Left lung (tissue), 4 donors: ENCODE measurements at regions not wholly inside any gene's neighbourhood (a gene's known extent, or its start where the extent isn't known, plus 50 kb on each side); places are given as distances from the start of the nearest gene placed in this dataset.

Experiments used
- ATAC-seq: fragments of 200-7000 bp; cut with Tn5 transposase; one replicate; pipeline ENCODE4 v1.9.1; 2020; ENCODE audit warnings: moderate library complexity
- DNase-seq, 4 donors: peaks; one replicate each; pipeline ENCODE4 v3.0.0-alpha.2; 2013 to 2020
- H3K27ac ChIP-seq, 2 donors: fragments of 200-600 bp; sonication (generic) in 1 of 2; one replicate each; pipeline versions ENCODE4 v1.5.0 to v1.8.0; 2020 to 2021
- H3K27me3 ChIP-seq, 2 donors: fragments of 200-600 bp; sonication (generic) in 1 of 2; one replicate each; pipeline versions ENCODE4 v1.5.0 to v1.8.0; 2020 to 2021
- H3K36me3 ChIP-seq, 2 donors: fragments of 200-600 bp; sonication (generic) in 1 of 2; one replicate each; pipeline versions ENCODE4 v1.5.0 to v1.8.0; 2020 to 2021
- H3K4me1 ChIP-seq, 2 donors: fragments of 200-600 bp; one replicate each; pipeline ENCODE4 v1.8.0; 2021
- H3K4me3 ChIP-seq, 2 donors: fragments of 200-600 bp; sonication (generic) in 1 of 2; one replicate each; pipeline versions ENCODE4 v1.5.0 to v1.8.0; 2020 to 2021; ENCODE audit warnings: mild to moderate bottlenecking in 1 of 2
- H3K9me3 ChIP-seq, 2 donors: fragments of 200-600 bp; sonication (generic) in 1 of 2; one replicate each; pipeline versions ENCODE4 v1.5.0 to v1.8.0; 2020 to 2021
- intact Hi-C, 2 donors: fragments of 100-400 bp; cut with DNase I; formaldehyde crosslinking; loops; one replicate each; pipeline versions ENCODE4 v1.11.2 to v1.14.2; 2022
- TF ChIP-seq, protein P1 (sequence below), 2 donors: fragments of 200-600 bp; sonication (generic) in 1 of 2; IDR thresholded peaks; one replicate each; pipeline versions ENCODE4 v1.5.0 to v1.8.0; 2021; ENCODE audit warnings: antibody characterized with exemption in 2 of 2
- donor health status: DM: no; HTN: yes; CAD: no.
- donor health status: DM: no; HTN: no; CAD: no.

DNA sequence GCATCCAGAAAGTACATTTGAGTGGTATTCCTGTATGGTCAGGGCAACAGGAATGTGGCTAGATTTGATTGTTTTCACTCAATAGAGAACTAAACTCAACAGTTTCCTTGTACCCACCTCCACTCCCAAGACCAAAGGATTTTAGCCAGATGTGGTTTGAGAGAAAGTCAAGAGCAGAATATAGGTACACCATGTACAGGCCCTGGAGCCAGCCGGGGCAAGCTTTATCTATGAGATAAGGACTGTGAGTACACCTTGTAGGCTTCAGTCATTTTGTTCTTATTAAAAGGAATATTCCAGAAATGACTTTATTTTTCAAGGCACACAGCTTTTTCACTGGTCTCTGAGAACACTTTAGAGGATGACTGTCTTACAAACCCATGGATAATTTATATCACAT lies 192.4 kb upstream of the JUN start:
- intact Hi-C loops: no loop called here
- Histone ChIP-seq H3K36me3 (no peaks in the 10 kb centered on the region), H3K27me3 (no peaks in the 10 kb centered on the region), H3K27ac (no peak overlapping the region), H3K4me1 (no peaks in the 10 kb centered on the region), H3K4me3 (no peak overlapping the region), H3K9me3 (no peaks in the 10 kb centered on the region)
- ATAC-seq (no peak), DNase-seq (no peak)
- TF ChIP-seq, protein P1, sequence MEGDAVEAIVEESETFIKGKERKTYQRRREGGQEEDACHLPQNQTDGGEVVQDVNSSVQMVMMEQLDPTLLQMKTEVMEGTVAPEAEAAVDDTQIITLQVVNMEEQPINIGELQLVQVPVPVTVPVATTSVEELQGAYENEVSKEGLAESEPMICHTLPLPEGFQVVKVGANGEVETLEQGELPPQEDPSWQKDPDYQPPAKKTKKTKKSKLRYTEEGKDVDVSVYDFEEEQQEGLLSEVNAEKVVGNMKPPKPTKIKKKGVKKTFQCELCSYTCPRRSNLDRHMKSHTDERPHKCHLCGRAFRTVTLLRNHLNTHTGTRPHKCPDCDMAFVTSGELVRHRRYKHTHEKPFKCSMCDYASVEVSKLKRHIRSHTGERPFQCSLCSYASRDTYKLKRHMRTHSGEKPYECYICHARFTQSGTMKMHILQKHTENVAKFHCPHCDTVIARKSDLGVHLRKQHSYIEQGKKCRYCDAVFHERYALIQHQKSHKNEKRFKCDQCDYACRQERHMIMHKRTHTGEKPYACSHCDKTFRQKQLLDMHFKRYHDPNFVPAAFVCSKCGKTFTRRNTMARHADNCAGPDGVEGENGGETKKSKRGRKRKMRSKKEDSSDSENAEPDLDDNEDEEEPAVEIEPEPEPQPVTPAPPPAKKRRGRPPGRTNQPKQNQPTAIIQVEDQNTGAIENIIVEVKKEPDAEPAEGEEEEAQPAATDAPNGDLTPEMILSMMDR (IDR thresholded peaks at IDR 0.05): no peak

DNA sequence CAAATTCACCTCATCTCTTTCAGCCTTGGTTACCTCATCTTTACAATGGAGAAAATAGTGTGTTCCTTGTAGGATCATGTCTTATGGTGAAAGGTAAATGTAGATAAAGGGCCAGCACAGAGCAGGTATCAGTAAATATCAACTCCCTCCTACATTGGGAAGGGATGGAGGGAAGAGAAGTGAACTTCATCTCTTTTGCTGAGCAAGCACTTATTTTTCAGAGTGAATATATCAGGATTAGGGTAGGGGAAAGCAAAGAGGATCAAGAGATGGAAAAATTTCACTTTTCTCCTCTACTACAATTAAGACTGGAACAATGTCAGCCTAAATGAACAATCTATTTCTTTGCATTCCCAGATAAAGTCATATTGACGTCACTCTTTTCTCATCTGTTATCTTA lies 193.8 kb upstream of the JUN start:
- TF ChIP-seq, protein P1 (IDR thresholded peaks at IDR 0.05): no peak
- Histone ChIP-seq H3K4me1 (no peaks in the 10 kb centered on the region), H3K27me3 (no peaks in the 10 kb centered on the region), H3K9me3 (no peaks in the 10 kb centered on the region), H3K36me3 (no peaks in the 10 kb centered on the region), H3K4me3 (no peak overlapping the region), H3K27ac (no peak overlapping the region)
- ATAC-seq (no peak), DNase-seq (no peak)
- intact Hi-C loops: no loop called here

DNA sequence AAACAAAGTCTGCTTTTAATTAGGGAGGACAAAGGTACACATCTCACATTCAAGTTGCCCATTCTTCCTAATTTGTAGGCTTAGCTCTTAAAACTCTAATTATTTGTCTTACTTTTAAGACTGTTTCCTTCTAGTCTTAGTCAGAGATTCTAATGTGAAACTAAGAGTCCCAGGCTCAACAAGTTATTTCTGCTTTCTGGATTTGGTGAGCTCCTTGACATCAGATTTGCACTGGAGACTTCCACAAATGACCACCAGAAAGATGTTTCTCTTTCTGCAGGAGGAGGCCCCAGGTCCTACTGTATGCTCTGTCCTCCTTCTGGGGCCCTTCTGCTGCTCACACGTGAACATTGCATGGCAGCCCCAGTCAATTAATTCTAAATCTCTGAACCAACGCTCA lies 194.2 kb upstream of the JUN start:
- ATAC-seq: no peak
- no peak overlapping the region for H3K27ac ChIP-seq
- H3K4me3 ChIP-seq: no peak overlapping the region
- TF ChIP-seq, protein P1 (IDR thresholded peaks at IDR 0.05): no peak
- DNase-seq: no peak
- H3K27me3 ChIP-seq: no peaks in the 10 kb centered on the region
- intact Hi-C loops: no loop called here
- no peaks in the 10 kb centered on the region for H3K4me1 ChIP-seq
- H3K36me3 ChIP-seq: no peaks in the 10 kb centered on the region
- H3K9me3 ChIP-seq: no peaks in the 10 kb centered on the region

DNA sequence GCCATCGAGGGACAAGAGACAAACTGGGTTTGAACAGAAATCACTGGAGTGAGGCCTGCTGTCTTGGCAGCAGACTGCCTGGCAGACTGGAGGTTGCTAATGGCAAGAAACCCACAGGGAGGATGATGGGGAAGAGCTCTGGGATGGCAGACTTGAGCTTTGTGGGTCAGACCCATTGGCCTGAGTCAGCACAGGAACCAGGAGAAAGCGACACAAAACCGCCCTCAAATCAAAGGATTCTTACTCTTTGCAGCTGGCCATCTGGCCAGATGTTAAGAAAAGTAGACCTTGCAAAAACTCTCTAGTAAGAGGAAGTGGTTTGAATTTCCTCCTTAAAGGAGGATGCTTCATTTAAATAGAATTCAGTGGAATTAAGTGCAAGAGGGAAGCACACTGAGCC lies 195.2 kb upstream of the JUN start:
- no peaks in the 10 kb centered on the region for H3K36me3 ChIP-seq
- no peak overlapping the region for H3K27ac ChIP-seq
- H3K4me3 ChIP-seq: no peak overlapping the region
- H3K4me1 ChIP-seq: no peaks in the 10 kb centered on the region
- DNase-seq: no peak
- ATAC-seq: peak; percentile 14
- TF ChIP-seq, protein P1 (IDR thresholded peaks at IDR 0.05): no peak
- H3K9me3 ChIP-seq: no peaks in the 10 kb centered on the region
- H3K27me3 ChIP-seq: no peaks in the 10 kb centered on the region
- intact Hi-C loops: no loop called here

DNA sequence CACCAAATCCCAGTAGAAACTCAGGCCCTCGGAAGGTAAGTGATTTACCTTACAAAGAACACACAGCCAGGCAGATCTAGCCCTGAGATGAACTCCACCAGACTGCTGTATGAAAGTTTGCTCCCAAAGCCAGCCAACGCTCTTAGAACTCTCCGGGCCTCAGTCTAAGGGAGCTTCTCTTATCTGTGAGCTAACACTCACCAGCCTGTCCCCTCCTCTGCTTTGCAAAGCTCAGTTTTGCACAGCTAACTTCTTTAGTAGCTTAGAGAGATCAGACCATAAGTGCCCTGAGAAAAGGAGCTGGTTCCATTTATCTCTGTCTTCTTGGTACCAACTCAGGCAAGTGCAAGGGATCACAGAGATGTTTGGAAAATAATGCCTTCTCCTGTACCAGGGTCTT lies 195.8 kb upstream of the JUN start:
- ATAC-seq (no peak), DNase-seq (no peak)
- no peak overlapping the region for H3K4me3 ChIP-seq
- TF ChIP-seq, protein P1 (IDR thresholded peaks at IDR 0.05): no peak
- H3K27me3 ChIP-seq: no peaks in the 10 kb centered on the region
- intact Hi-C loops: no loop called here
- H3K9me3 ChIP-seq: no peaks in the 10 kb centered on the region
- H3K27ac ChIP-seq: no peak overlapping the region
- no peaks in the 10 kb centered on the region for H3K4me1 ChIP-seq
- H3K36me3 ChIP-seq: no peaks in the 10 kb centered on the region
